GM13977 (cell line): ENCODE measurements at regions not wholly inside any gene's neighbourhood (a gene's known extent, or its start where the extent isn't known, plus 50 kb on each side); places are given as distances from the start of the nearest gene placed in this dataset.

ENCODE experiments used
- DNase-seq: peaks from one replicate; pipeline ENCODE4 v3.0.0; 2012; ENCODE audit warnings: low spot score
- CTCF ChIP-seq: IDR thresholded peaks from 2 replicates; pipeline ENCODE4 v1.5.1; 2012; ENCODE audit warnings: mild to moderate bottlenecking, control low read depth; ENCODE audit not compliant: insufficient read depth; ENCODE audit errors: extremely low read depth, missing control alignments
- in situ Hi-C: fragments of 300-500 bp; cut with MboI; formaldehyde crosslinking; loops from one replicate; pipeline ENCODE4 v1.12.0; 2022; ENCODE audit warnings: low sequenced_read_pairs, low pct_unique_long_range_greater_than_20kb, mixed read lengths, inconsistent platforms; ENCODE audit not compliant: unreplicated experiment

GRCh38 chr10:28118985-28119628 lies 120.2 kb upstream of the ODAD2 start:
- no peak for DNase-seq
- in situ Hi-C loops: no loop called here
- TF ChIP-seq CTCF: no peak

- in situ Hi-C loops: no loop called here
- no peak for DNase-seq
- no peak for TF ChIP-seq CTCF
These were observed 114.3 kb upstream of the ODAD2 start for GRCh38 chr10:28113202-28113601.

GRCh38 chr10:28111712-28112111 lies 112.8 kb upstream of the ODAD2 start:
- in situ Hi-C loops: no loop called here
- no peak for TF ChIP-seq CTCF
- DNase-seq: no peak

- no peak for DNase-seq
- in situ Hi-C loops: no loop called here
These were observed 106.7 kb upstream of the ODAD2 start for GRCh38 chr10:28105561-28105960.

GRCh38 chr10:28097633-28098032 lies 98.8 kb upstream of the ODAD2 start:
- in situ Hi-C loops: no loop called here
- no peak for DNase-seq
- TF ChIP-seq CTCF: no peak

More at GRCh38 chr10:28105561-28105960, 106.7 kb upstream of the ODAD2 start:
- no peak for TF ChIP-seq CTCF

- TF ChIP-seq CTCF: no peak
- in situ Hi-C loops: no loop called here
- DNase-seq: no peak
These were observed 97.0 kb upstream of the ODAD2 start for GRCh38 chr10:28095791-28096378.
